Activated T-cell treated with anti-CD3 and anti-CD28 coated beads, Interleukin-2, amount 50 U/mL, for 4 hours (primary cell): ENCODE measurements at regions not wholly inside any gene's neighbourhood (a gene's known extent, or its start where the extent isn't known, plus 50 kb on each side); places are given as distances from the start of the nearest gene placed in this dataset.
"Not testable (repeated sequence)": the region's sequence is repeated elsewhere in the genome, so short reads cannot be mapped to it uniquely, and the experiment has no call there.

Source experiments
- ATAC-seq, 2 donors: fragments of 200-7000 bp; cut with Tn5 transposase; one replicate each; pipeline ENCODE4 v1.10.0; 2021
- DNase-seq: peaks from one replicate; pipeline ENCODE4 v3.0.0-alpha.2; 2020
- H3K27me3 Mint-ChIP-seq: one replicate; pipeline ENCODE4 v1.8.0; 2021; ENCODE audit warnings: low read depth, mixed read lengths
- H3K36me3 Mint-ChIP-seq: one replicate; pipeline ENCODE4 v1.8.0; 2022; ENCODE audit warnings: mixed read lengths; ENCODE audit not compliant: insufficient read depth
- H3K4me1 Mint-ChIP-seq: one replicate; pipeline ENCODE4 v1.8.0; 2021; ENCODE audit warnings: low read depth, mixed read lengths
- H3K4me3 Mint-ChIP-seq: one replicate; pipeline ENCODE4 v1.8.0; 2021; ENCODE audit warnings: mild to moderate bottlenecking, moderate library complexity, mixed read lengths
- H3K9me3 Mint-ChIP-seq: one replicate; pipeline ENCODE4 v1.8.0; 2021; ENCODE audit warnings: mixed read lengths

DNA sequence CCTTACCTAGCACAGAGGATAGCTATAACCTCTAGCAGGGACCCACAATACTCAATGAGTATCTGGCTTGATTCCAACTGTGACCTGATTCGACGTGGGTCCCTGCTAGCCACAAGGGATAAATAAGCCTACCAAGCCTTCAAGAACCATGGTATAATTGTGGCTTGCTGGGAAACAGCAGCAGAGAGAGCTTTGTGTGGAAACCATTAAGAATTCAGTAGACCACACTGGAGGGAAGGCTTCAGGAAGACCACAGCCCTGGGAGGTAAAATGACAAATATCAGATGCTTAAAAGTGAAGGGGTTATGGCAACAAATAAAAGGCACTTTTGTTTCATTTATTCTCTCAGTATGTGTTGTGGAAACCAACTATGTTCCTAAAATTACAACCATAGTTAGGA lies 82.6 kb upstream of the WIPF1 start:
- no peaks in the 10 kb centered on the region for H3K27me3 Mint-ChIP-seq
- H3K4me3 Mint-ChIP-seq, result peak overlapping the region; percentile 83
- peaks cover 66% of the 10 kb centered on the region for H3K4me1 Mint-ChIP-seq
- no peaks in the 10 kb centered on the region for H3K36me3 Mint-ChIP-seq
- H3K9me3 Mint-ChIP-seq, result no peaks in the 10 kb centered on the region
- no peak for DNase-seq
- no peak for ATAC-seq

- H3K4me3 Mint-ChIP-seq, result no peak overlapping the region
- ATAC-seq (no peak), DNase-seq (no peak)
- peaks cover 59% of the 10 kb centered on the region for H3K4me1 Mint-ChIP-seq
- no peaks in the 10 kb centered on the region for H3K36me3 Mint-ChIP-seq
- H3K9me3 Mint-ChIP-seq, result no peaks in the 10 kb centered on the region
- H3K27me3 Mint-ChIP-seq, result no peaks in the 10 kb centered on the region
Measured at GRCh38 chr2:174678395-174678794, 80.8 kb upstream of the WIPF1 start.

- H3K27me3 Mint-ChIP-seq, result no peaks in the 10 kb centered on the region
- ATAC-seq (no peak), DNase-seq (no peak)
- H3K4me3 Mint-ChIP-seq, result no peak overlapping the region
- peaks cover 43% of the 10 kb centered on the region for H3K4me1 Mint-ChIP-seq
- H3K9me3 Mint-ChIP-seq, result peaks cover 11% of the 10 kb centered on the region
- peaks cover 9% of the 10 kb centered on the region for H3K36me3 Mint-ChIP-seq
Measured at GRCh38 chr2:174675615-174676014, 78.0 kb upstream of the WIPF1 start.

- Mint-ChIP-seq H3K9me3 (peaks cover 11% of the 10 kb centered on the region), H3K4me1 (peaks cover 30% of the 10 kb centered on the region), H3K27me3 (no peaks in the 10 kb centered on the region), H3K36me3 (peaks cover 11% of the 10 kb centered on the region), H3K4me3 (no peak overlapping the region)
- ATAC-seq (no peak), DNase-seq (no peak)
Measured at GRCh38 chr2:174673876-174674275, 76.3 kb upstream of the WIPF1 start.

GRCh38 chr2:174673440-174673839 lies 75.8 kb upstream of the WIPF1 start:
- DNase-seq, result no peak
- H3K36me3 Mint-ChIP-seq, result peaks cover 11% of the 10 kb centered on the region
- ATAC-seq, result no peak
- H3K27me3 Mint-ChIP-seq, result no peaks in the 10 kb centered on the region
- peaks cover 27% of the 10 kb centered on the region for H3K4me1 Mint-ChIP-seq
- peaks cover 11% of the 10 kb centered on the region for H3K9me3 Mint-ChIP-seq
- no peak overlapping the region for H3K4me3 Mint-ChIP-seq

GRCh38 chr2:174671532-174671931 lies 73.9 kb upstream of the WIPF1 start:
- H3K4me1 Mint-ChIP-seq, result peaks cover 24% of the 10 kb centered on the region
- not testable (repeated sequence) for H3K27me3 Mint-ChIP-seq, H3K4me3 Mint-ChIP-seq, DNase-seq, ATAC-seq
- peaks cover 11% of the 10 kb centered on the region for H3K36me3 Mint-ChIP-seq
- peaks cover 11% of the 10 kb centered on the region for H3K9me3 Mint-ChIP-seq

GRCh38 chr2:174670446-174670845 lies 72.8 kb upstream of the WIPF1 start:
- peaks cover 22% of the 10 kb centered on the region for H3K4me1 Mint-ChIP-seq
- no peak overlapping the region for H3K4me3 Mint-ChIP-seq
- no peaks in the 10 kb centered on the region for H3K27me3 Mint-ChIP-seq
- peaks cover 11% of the 10 kb centered on the region for H3K9me3 Mint-ChIP-seq
- peaks cover 11% of the 10 kb centered on the region for H3K36me3 Mint-ChIP-seq
- no peak for ATAC-seq
- no peak for DNase-seq

GRCh38 chr2:174669336-174669735 lies 71.7 kb upstream of the WIPF1 start:
- Mint-ChIP-seq H3K4me1 (peaks cover 18% of the 10 kb centered on the region), H3K27me3 (no peaks in the 10 kb centered on the region), H3K9me3 (peaks cover 11% of the 10 kb centered on the region), H3K36me3 (peaks cover 11% of the 10 kb centered on the region), H3K4me3 (no peak overlapping the region)
- ATAC-seq (no peak), DNase-seq (no peak)

- H3K4me3 Mint-ChIP-seq, result no peak overlapping the region
Measured at GRCh38 chr2:174668075-174668474, 70.5 kb upstream of the WIPF1 start.

GRCh38 chr2:174667250-174667860 lies 69.8 kb upstream of the WIPF1 start:
- DNase-seq (no peak), ATAC-seq (peak in 1 of 2 donors; percentile 51)
- Mint-ChIP-seq H3K4me1 (peaks cover 24% of the 10 kb centered on the region), H3K9me3 (peaks cover 11% of the 10 kb centered on the region), H3K36me3 (peaks cover 11% of the 10 kb centered on the region), H3K27me3 (no peaks in the 10 kb centered on the region), H3K4me3 (no peak overlapping the region)

More at GRCh38 chr2:174668075-174668474, 70.5 kb upstream of the WIPF1 start:
- Mint-ChIP-seq H3K9me3 (peaks cover 11% of the 10 kb centered on the region), H3K27me3 (no peaks in the 10 kb centered on the region), H3K4me1 (peaks cover 23% of the 10 kb centered on the region), H3K36me3 (peaks cover 11% of the 10 kb centered on the region)
- ATAC-seq, result no peak
- no peak for DNase-seq

DNA sequence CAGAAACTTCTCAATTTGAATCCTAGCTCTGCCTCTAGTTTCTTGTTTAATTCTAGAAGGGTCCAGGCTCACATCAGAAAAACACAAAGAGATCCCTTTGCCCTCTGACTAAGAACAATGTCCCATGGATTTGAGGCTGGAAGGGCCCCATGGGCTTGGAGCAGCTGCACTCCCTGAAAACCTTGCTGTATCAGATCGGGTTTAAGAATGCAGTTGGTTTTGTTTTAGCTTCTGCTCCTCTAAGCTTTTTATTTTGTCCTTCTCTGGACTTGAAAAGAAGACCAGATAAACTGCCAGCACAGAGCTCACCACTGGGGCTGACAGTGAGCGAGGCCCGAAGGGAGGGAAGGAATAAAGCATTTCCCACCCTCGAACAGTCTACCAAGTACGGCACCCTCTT lies 69.2 kb upstream of the WIPF1 start:
- peaks cover 7% of the 10 kb centered on the region for H3K36me3 Mint-ChIP-seq
- peaks cover 7% of the 10 kb centered on the region for H3K9me3 Mint-ChIP-seq
- H3K27me3 Mint-ChIP-seq, result no peaks in the 10 kb centered on the region
- no peak for ATAC-seq
- peaks cover 24% of the 10 kb centered on the region for H3K4me1 Mint-ChIP-seq
- DNase-seq, result no peak
- H3K4me3 Mint-ChIP-seq, result no peak overlapping the region

DNA sequence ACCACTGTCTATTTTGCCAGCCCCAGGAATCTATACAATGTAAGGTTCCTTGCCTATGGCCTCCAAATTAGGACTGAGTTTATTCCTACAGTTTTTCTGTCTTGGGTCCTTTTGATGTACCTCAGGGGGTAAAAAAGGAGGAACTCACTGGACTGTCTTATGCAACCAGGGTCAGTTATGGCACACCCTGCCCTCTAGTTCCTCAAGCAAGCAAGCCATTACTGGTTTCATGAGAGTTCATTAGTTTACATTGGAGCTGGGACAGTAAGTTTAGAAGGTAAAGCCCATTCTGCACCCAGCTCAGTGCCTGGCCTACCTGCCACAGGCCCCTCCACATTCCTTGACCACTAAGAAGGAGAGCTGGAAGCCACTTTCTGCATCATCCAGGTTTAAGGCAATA lies 68.7 kb upstream of the WIPF1 start:
- peaks cover 3% of the 10 kb centered on the region for H3K9me3 Mint-ChIP-seq
- no peak overlapping the region for H3K4me3 Mint-ChIP-seq
- H3K36me3 Mint-ChIP-seq, result peaks cover 5% of the 10 kb centered on the region
- DNase-seq (no peak), ATAC-seq (no peak)
- no peaks in the 10 kb centered on the region for H3K27me3 Mint-ChIP-seq
- peaks cover 24% of the 10 kb centered on the region for H3K4me1 Mint-ChIP-seq

GRCh38 chr2:174664084-174664759 lies 66.6 kb upstream of the WIPF1 start:
- no peak for ATAC-seq
- no peak overlapping the region for H3K4me3 Mint-ChIP-seq
- H3K27me3 Mint-ChIP-seq, result no peaks in the 10 kb centered on the region
- H3K36me3 Mint-ChIP-seq, result peaks cover under 1% of the 10 kb centered on the region
- H3K9me3 Mint-ChIP-seq, result no peaks in the 10 kb centered on the region
- DNase-seq, result no peak
- H3K4me1 Mint-ChIP-seq, result peaks cover 32% of the 10 kb centered on the region

DNA sequence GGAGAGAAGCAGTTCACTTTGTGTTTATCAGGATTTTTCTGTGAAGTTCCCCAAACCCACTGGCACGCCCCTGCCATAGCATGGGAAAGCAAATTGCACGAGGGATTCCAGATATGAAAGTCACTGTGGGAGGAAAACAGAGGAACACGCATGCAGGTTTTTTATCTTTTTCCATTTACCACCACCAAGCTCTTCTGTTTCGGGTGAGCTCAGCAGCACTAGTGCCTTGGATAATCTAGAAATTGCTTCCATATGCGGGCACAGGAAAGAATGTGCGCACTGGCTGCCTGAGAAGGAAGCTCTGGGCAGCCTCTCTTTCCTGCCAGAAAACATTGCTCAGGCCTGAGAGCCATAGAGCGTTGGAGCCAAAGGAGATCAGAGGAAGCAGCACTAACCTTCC lies 65.9 kb upstream of the WIPF1 start:
- Mint-ChIP-seq H3K36me3 (no peaks in the 10 kb centered on the region), H3K9me3 (no peaks in the 10 kb centered on the region), H3K27me3 (no peaks in the 10 kb centered on the region), H3K4me3 (no peak overlapping the region), H3K4me1 (peaks cover 35% of the 10 kb centered on the region)
- ATAC-seq (no peak), DNase-seq (no peak)

GRCh38 chr2:174662859-174663258 lies 65.3 kb upstream of the WIPF1 start:
- Mint-ChIP-seq H3K27me3 (no peaks in the 10 kb centered on the region), H3K9me3 (no peaks in the 10 kb centered on the region), H3K4me1 (peaks cover 30% of the 10 kb centered on the region), H3K4me3 (no peak overlapping the region), H3K36me3 (no peaks in the 10 kb centered on the region)
- ATAC-seq, result no peak
- no peak for DNase-seq
